PC-9 (cell line): ENCODE measurements at regions not wholly inside any gene's neighbourhood (a gene's known extent, or its start where the extent isn't known, plus 50 kb on each side); places are given as distances from the start of the nearest gene placed in this dataset.

Experiments
- BruUV-seq: library from RNA; stranded (reverse); fragments of 400-500 nt; replicated peaks from 2 replicates; lab custom pipeline; 2021; lab: Mats Ljungman, UMichigan
- CTCF ChIA-PET: fragments of 300-600 bp; sonication (Branson Sonifier 250); formaldehyde crosslinking; loops from one replicate; lab custom pipeline; 2022; ENCODE audit warnings: antibody characterized with exemption; lab: Charles Lee
- POLR2A ChIA-PET: fragments of 300-600 bp; sonication (Branson Sonifier 250); formaldehyde crosslinking; loops from one replicate; lab custom pipeline; 2022; ENCODE audit warnings: antibody characterized with exemption; ENCODE audit not compliant: unreplicated experiment; lab: Charles Lee
- DNase-seq, 2 experiments: peaks; one replicate each; pipeline versions ENCODE4 v3.0.0 to v3.0.0-alpha.2; 2015 to 2022; ENCODE audit warnings: mixed read lengths in 1 of 2
- H2AFZ ChIP-seq: fragments of 200-600 bp; sonication (generic); 2 replicates; pipeline ENCODE4 v1.8.1; 2017; ENCODE audit warnings: antibody characterized with exemption
- H3F3A ChIP-seq: fragments of 200-600 bp; sonication (generic); 2 replicates; pipeline ENCODE4 v1.8.1; 2017; ENCODE audit warnings: antibody characterized with exemption, mild to moderate bottlenecking, low read depth; ENCODE audit not compliant: insufficient read depth
- H3K27ac ChIP-seq: fragments of 200-600 bp; sonication (generic); 2 replicates; pipeline ENCODE4 v1.6.1; 2016; ENCODE audit warnings: mixed run types
- H3K27me3 ChIP-seq: fragments of 200-600 bp; sonication (generic); 2 replicates; pipeline ENCODE4 v1.6.1; 2016; ENCODE audit warnings: low read depth, mixed run types; ENCODE audit not compliant: insufficient read depth
- H3K36me3 ChIP-seq: fragments of 200-600 bp; sonication (generic); 2 replicates; pipeline ENCODE4 v1.6.1; 2016; ENCODE audit warnings: low read depth, mixed run types
- H3K4me1 ChIP-seq: fragments of 200-600 bp; sonication (generic); replicated peaks from 2 replicates; pipeline ENCODE4 v1.6.1; 2016; ENCODE audit warnings: mixed run types; ENCODE audit not compliant: insufficient read depth
- H3K4me2 ChIP-seq: fragments of 200-600 bp; sonication (generic); 2 replicates; pipeline ENCODE4 v1.6.1; 2017; ENCODE audit warnings: mixed run types
- H3K4me3 ChIP-seq: fragments of 200-600 bp; sonication (generic); 2 replicates; pipeline ENCODE4 v1.6.1; 2016; ENCODE audit warnings: mixed run types
- H3K79me2 ChIP-seq: fragments of 200-600 bp; sonication (generic); 2 replicates; pipeline ENCODE4 v1.6.1; 2017; ENCODE audit warnings: low read depth, mixed run types
- H3K9me2 ChIP-seq: fragments of 200-600 bp; sonication (generic); 2 replicates; pipeline ENCODE4 v1.8.1; 2017; ENCODE audit warnings: mild to moderate bottlenecking; ENCODE audit not compliant: insufficient read depth
- H3K9me3 ChIP-seq: fragments of 200-600 bp; sonication (generic); 2 replicates; pipeline ENCODE4 v1.8.1; 2016; ENCODE audit warnings: low read depth; ENCODE audit not compliant: insufficient read depth
- H4K20me1 ChIP-seq: fragments of 200-600 bp; sonication (generic); 2 replicates; pipeline ENCODE4 v1.8.1; 2017; ENCODE audit not compliant: insufficient read depth
- CTCF ChIP-seq: fragments of 200-600 bp; sonication (generic); conservative IDR thresholded peaks from 2 replicates; pipeline ENCODE4 v1.6.1; 2017; ENCODE audit warnings: mixed run types, antibody characterized with exemption, mild to moderate bottlenecking, moderate library complexity
- EZH2 ChIP-seq: fragments of 200-600 bp; sonication (generic); IDR thresholded peaks from 2 replicates; pipeline ENCODE4 v1.8.0; 2017; ENCODE audit warnings: antibody characterized with exemption, low read depth
- intact Hi-C: fragments of 100-400 bp; cut with micrococcal nuclease; formaldehyde crosslinking; loops from one replicate; pipeline ENCODE4 v1.10.0; 2022; ENCODE audit not compliant: unreplicated experiment

GRCh38 chr12:30110958-30111586 lies 327.3 kb upstream of the TMTC1 start:
- Histone ChIP-seq H3K27me3 (no peaks in the 10 kb centered on the region), H3K9me3 (no peaks in the 10 kb centered on the region; the same call in 1 of the 2 replicates), H3K36me3 (no peaks in the 10 kb centered on the region), H3K27ac (no peak overlapping the region), H3K4me2 (0 out of 2 replicates have a peak overlapping the region, but pooled peaks have one; percentile 10), H3F3A (no peaks in the 10 kb centered on the region), H3K9me2 (no peaks in the 10 kb centered on the region), H3K4me3 (no peak overlapping the region), H3K4me1 (no peaks in the 10 kb centered on the region), H3K79me2 (no peaks in the 10 kb centered on the region), H4K20me1 (no peaks in the 10 kb centered on the region), H2AFZ (peak overlapping the region; percentile 40; the same call in 1 of the 2 replicates)
- CTCF ChIA-PET, result no interaction called here
- POLR2A ChIA-PET, result no interaction called here
- intact Hi-C loops, result no loop called here
- DNase-seq, result no peak
- BruUV-seq, result no TSS peak
- TF ChIP-seq EZH2, result no peak
- no peak for TF ChIP-seq CTCF

DNA sequence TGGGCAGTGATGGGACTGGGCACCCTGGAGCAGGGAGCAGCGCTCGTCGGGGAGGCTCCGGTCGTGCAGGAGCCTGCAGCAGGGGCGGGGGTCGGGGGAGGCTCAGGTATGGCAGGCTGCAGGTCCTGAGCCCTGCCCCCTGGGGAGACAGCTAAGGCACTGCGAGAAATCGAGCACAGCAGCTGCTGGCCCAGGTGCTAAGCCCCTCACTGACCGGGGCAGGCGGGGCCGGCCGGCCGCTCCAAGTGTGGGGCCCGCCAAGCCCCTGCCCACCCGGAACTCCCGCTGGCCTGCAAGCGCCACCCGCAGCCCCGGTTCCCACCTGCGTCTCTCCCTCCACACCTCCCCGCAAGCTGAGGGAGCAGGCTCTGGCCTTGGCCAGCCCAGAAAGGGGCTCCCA lies 326.8 kb upstream of the TMTC1 start:
- no peaks in the 10 kb centered on the region for H3K36me3 ChIP-seq
- intact Hi-C loops, result no loop called here
- peak overlapping the region; percentile 40; the same call in 1 of the 2 replicates for H2AFZ ChIP-seq
- CTCF ChIA-PET, result no interaction called here
- H3K4me2 ChIP-seq, result 0 out of 2 replicates have a peak overlapping the region, but pooled peaks have one; percentile 10
- no peak for TF ChIP-seq CTCF
- no peak for TF ChIP-seq EZH2
- H4K20me1 ChIP-seq, result no peaks in the 10 kb centered on the region
- no peak overlapping the region for H3K27ac ChIP-seq
- no peaks in the 10 kb centered on the region for H3K27me3 ChIP-seq
- DNase-seq, result no peak
- no peaks in the 10 kb centered on the region for H3K9me2 ChIP-seq
- no peaks in the 10 kb centered on the region for H3F3A ChIP-seq
- BruUV-seq, result no TSS peak
- no peaks in the 10 kb centered on the region for H3K4me1 ChIP-seq
- H3K79me2 ChIP-seq, result no peaks in the 10 kb centered on the region
- H3K9me3 ChIP-seq, result no peaks in the 10 kb centered on the region; the same call in 1 of the 2 replicates
- H3K4me3 ChIP-seq, result no peak overlapping the region
- POLR2A ChIA-PET, result no interaction called here

DNA sequence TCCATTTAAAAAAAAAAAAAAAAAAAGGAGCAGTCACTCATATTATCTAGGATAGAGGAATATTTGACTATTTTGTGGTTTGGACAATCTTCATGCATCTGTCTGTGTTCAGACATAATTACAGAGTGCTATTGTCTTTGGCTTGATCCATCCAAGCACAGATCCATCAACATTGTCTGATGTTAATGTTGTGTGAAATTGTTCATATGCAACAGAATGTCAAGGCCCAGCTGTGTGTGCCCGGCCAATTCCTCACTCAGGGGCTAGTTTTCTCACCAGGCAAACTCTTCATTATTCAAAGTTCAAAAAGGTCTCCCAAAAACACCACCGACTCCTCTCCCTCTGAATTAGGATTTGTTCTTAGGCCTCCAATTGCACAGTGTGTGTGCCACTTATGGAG lies 324.9 kb upstream of the TMTC1 start:
- Histone ChIP-seq H3K36me3 (no peaks in the 10 kb centered on the region), H3F3A (no peaks in the 10 kb centered on the region), H3K4me3 (no peak overlapping the region), H3K4me2 (no peak overlapping the region), H3K27ac (no peak overlapping the region), H3K9me3 (no peaks in the 10 kb centered on the region), H3K27me3 (no peaks in the 10 kb centered on the region), H3K79me2 (no peaks in the 10 kb centered on the region), H3K4me1 (no peaks in the 10 kb centered on the region), H4K20me1 (no peaks in the 10 kb centered on the region), H3K9me2 (no peaks in the 10 kb centered on the region), H2AFZ (no peak overlapping the region)
- DNase-seq, result no peak
- intact Hi-C loops, result no loop called here
- BruUV-seq, result no TSS peak
- ChIA-PET CTCF (no interaction called here), POLR2A (no interaction called here)
- TF ChIP-seq EZH2, result no peak
- no peak for TF ChIP-seq CTCF
